Osteoblast (primary cell): ENCODE measurements at regions not wholly inside any gene's neighbourhood (a gene's known extent, or its start where the extent isn't known, plus 50 kb on each side); places are given as distances from the start of the nearest gene placed in this dataset.

ENCODE experiments used
- DNase-seq: peaks from one replicate; pipeline ENCODE4 v3.0.0; 2011; ENCODE audit warnings: low spot score, mixed read lengths; ENCODE audit not compliant: insufficient read length; ENCODE audit errors: missing footprints
- H2AFZ ChIP-seq: 2 replicates; pipeline ENCODE4 v1.6.0; 2011; ENCODE audit warnings: mild to moderate bottlenecking, low read length
- H3K27ac ChIP-seq: 2 replicates; pipeline ENCODE4 v1.5.1; 2011; ENCODE audit warnings: mild to moderate bottlenecking, low read depth, low read length, moderate library complexity
- H3K27me3 ChIP-seq: 2 replicates; pipeline ENCODE4 v1.6.0; 2012; ENCODE audit warnings: mild to moderate bottlenecking, control low read depth, inconsistent platforms, low read length, moderate library complexity; ENCODE audit not compliant: insufficient read depth
- H3K36me3 ChIP-seq: 2 replicates; pipeline ENCODE4 v1.5.1; 2011; ENCODE audit warnings: mild to moderate bottlenecking, low read length, control low read depth, moderate library complexity; ENCODE audit not compliant: insufficient read depth
- H3K4me1 ChIP-seq: 2 replicates; pipeline ENCODE4 v1.5.1; 2011; ENCODE audit warnings: mild to moderate bottlenecking, low read length, control low read depth, moderate library complexity; ENCODE audit not compliant: insufficient read depth
- H3K4me2 ChIP-seq: 2 replicates; pipeline ENCODE4 v1.6.0; 2011; ENCODE audit warnings: mild to moderate bottlenecking, low read length; ENCODE audit not compliant: insufficient read depth
- H3K4me3 ChIP-seq: fragments of 200-600 bp; sonication (generic); 3 replicates; pipeline ENCODE4 v1.5.1; 2012; ENCODE audit warnings: mild to moderate bottlenecking, low read length, inconsistent platforms; ENCODE audit not compliant: insufficient read depth
- H3K79me2 ChIP-seq: 2 replicates; pipeline ENCODE4 v1.6.0; 2012; ENCODE audit warnings: mild to moderate bottlenecking, low read length, control low read depth, inconsistent platforms; ENCODE audit not compliant: insufficient read depth
- H3K9me3 ChIP-seq: 2 replicates; pipeline ENCODE4 v1.5.1; 2011; ENCODE audit warnings: low read depth, low read length, control low read depth
- H4K20me1 ChIP-seq: 2 replicates; pipeline ENCODE4 v1.6.0; 2012; ENCODE audit warnings: mild to moderate bottlenecking, low read length, control low read depth; ENCODE audit not compliant: insufficient read depth
- CTCF ChIP-seq: IDR thresholded peaks from 2 replicates; pipeline ENCODE4 v1.5.1; 2011; ENCODE audit warnings: mild to moderate bottlenecking, low read depth, low read length, moderate library complexity; ENCODE audit errors: extremely low read depth

- H2AFZ ChIP-seq = no peak overlapping the region
- TF ChIP-seq CTCF = no peak
- H3K27ac ChIP-seq = no peak overlapping the region
- H3K4me2 ChIP-seq = no peak overlapping the region
- no peaks in the 10 kb centered on the region for H4K20me1 ChIP-seq
- DNase-seq = no peak
- no peaks in the 10 kb centered on the region for H3K9me3 ChIP-seq
- H3K36me3 ChIP-seq = no peaks in the 10 kb centered on the region
- no peaks in the 10 kb centered on the region for H3K79me2 ChIP-seq
- no peak overlapping the region for H3K4me3 ChIP-seq
- no peaks in the 10 kb centered on the region for H3K4me1 ChIP-seq
- H3K27me3 ChIP-seq = no peaks in the 10 kb centered on the region
Observed at GRCh38 chr9:1794547-1795270, 220.4 kb upstream of the SMARCA2 start.

GRCh38 chr9:1804128-1804865, 210.8 kb upstream of the SMARCA2 start:
- no peaks in the 10 kb centered on the region for H3K27me3 ChIP-seq
- TF ChIP-seq CTCF = no peak
- no peak overlapping the region for H2AFZ ChIP-seq
- H3K4me1 ChIP-seq = no peaks in the 10 kb centered on the region
- no peak overlapping the region for H3K4me2 ChIP-seq
- no peaks in the 10 kb centered on the region for H4K20me1 ChIP-seq
- H3K27ac ChIP-seq = no peak overlapping the region
- H3K9me3 ChIP-seq = no peaks in the 10 kb centered on the region
- H3K79me2 ChIP-seq = no peaks in the 10 kb centered on the region
- no peaks in the 10 kb centered on the region for H3K36me3 ChIP-seq
- H3K4me3 ChIP-seq = no peak overlapping the region
- no peak for DNase-seq

GRCh38 chr9:1829719-1830118, 185.4 kb upstream of the SMARCA2 start:
- H4K20me1 ChIP-seq = no peaks in the 10 kb centered on the region
- no peak overlapping the region for H2AFZ ChIP-seq
- no peaks in the 10 kb centered on the region for H3K9me3 ChIP-seq
- no peaks in the 10 kb centered on the region for H3K79me2 ChIP-seq
- TF ChIP-seq CTCF = no peak
- no peaks in the 10 kb centered on the region for H3K27me3 ChIP-seq
- H3K4me3 ChIP-seq = no peak overlapping the region
- no peaks in the 10 kb centered on the region for H3K36me3 ChIP-seq
- no peaks in the 10 kb centered on the region for H3K4me1 ChIP-seq
- DNase-seq = no peak
- no peak overlapping the region for H3K27ac ChIP-seq
- no peak overlapping the region for H3K4me2 ChIP-seq

GRCh38 chr9:1832960-1833359, 182.2 kb upstream of the SMARCA2 start:
- DNase-seq = no peak
- no peaks in the 10 kb centered on the region for H3K4me1 ChIP-seq
- no peaks in the 10 kb centered on the region for H3K36me3 ChIP-seq
- no peaks in the 10 kb centered on the region for H3K27me3 ChIP-seq
- no peaks in the 10 kb centered on the region for H4K20me1 ChIP-seq
- no peaks in the 10 kb centered on the region for H3K79me2 ChIP-seq
- H3K4me2 ChIP-seq = no peak overlapping the region
- TF ChIP-seq CTCF = no peak
- no peak overlapping the region for H3K4me3 ChIP-seq
- H2AFZ ChIP-seq = no peak overlapping the region
- H3K27ac ChIP-seq = no peak overlapping the region
- H3K9me3 ChIP-seq = no peaks in the 10 kb centered on the region
